GM12873 (cell line): ENCODE measurements at regions not wholly inside any gene's neighbourhood (a gene's known extent, or its start where the extent isn't known, plus 50 kb on each side); places are given as distances from the start of the nearest gene placed in this dataset.

Experiments used
- CTCF ChIP-seq: IDR thresholded peaks from 2 replicates; pipeline ENCODE4 v1.5.1; 2012; ENCODE audit warnings: low read depth, mild to moderate bottlenecking, moderate library complexity, low read length, control low read depth; ENCODE audit not compliant: insufficient read depth; ENCODE audit errors: missing control alignments

- no peak for TF ChIP-seq CTCF
These were observed 99.7 kb downstream of the PCSK1 start for GRCh38 chr5:96333391-96333790.

- TF ChIP-seq CTCF = no peak
These were observed 100.3 kb downstream of the PCSK1 start for GRCh38 chr5:96332535-96333366.

- no peak for TF ChIP-seq CTCF
These were observed 101.2 kb downstream of the PCSK1 start for GRCh38 chr5:96331681-96332361.

- TF ChIP-seq CTCF = no peak
These were observed 101.8 kb downstream of the PCSK1 start for GRCh38 chr5:96331210-96331609.

GRCh38 chr5:96330530-96331140 is 102.4 kb downstream of the PCSK1 start:
- TF ChIP-seq CTCF = no peak

- TF ChIP-seq CTCF = no peak
These were observed 103.0 kb downstream of the PCSK1 start for GRCh38 chr5:96329886-96330529.

GRCh38 chr5:96329289-96329688 is 103.8 kb downstream of the PCSK1 start:
- TF ChIP-seq CTCF = no peak
